Esophagus squamous epithelium (tissue), 4 donors: ENCODE measurements at regions not wholly inside any gene's neighbourhood (a gene's known extent, or its start where the extent isn't known, plus 50 kb on each side); places are given as distances from the start of the nearest gene placed in this dataset.
A peak's percentile ranks its signal among the peaks of the same experiment; 100 is the strongest.

Experiments
- CTCF ChIP-seq, 6 experiments: fragments of 450-650 bp in 4 of 6; fragments of 200-600 bp in 2 of 6; sonication (generic) in 2 of 6; IDR thresholded peaks; one replicate each; pipeline ENCODE4 v1.5.1; 2016 to 2019; ENCODE audit warnings: antibody characterized with exemption in 6 of 6, mild to moderate bottlenecking in 4 of 6, moderate library complexity in 4 of 6
- POLR2A ChIP-seq, 4 donors: fragments of 450-650 bp; IDR thresholded peaks; one replicate each; pipeline ENCODE4 v1.6.1; 2017; ENCODE audit warnings: antibody characterized with exemption in 4 of 4, mild to moderate bottlenecking in 4 of 4, moderate library complexity in 3 of 4

GRCh38 chr12:98424726-98425401 lies 90.5 kb upstream of the TMPO start:
- no peak for TF ChIP-seq POLR2A (IDR thresholded peaks at IDR 0.05)
- peak; percentile 19 to 72 (median 62) for TF ChIP-seq CTCF (IDR thresholded peaks at IDR 0.05)
